ENCODE measurements at regions not wholly inside any gene's neighbourhood (a gene's known extent, or its start where the extent isn't known, plus 50 kb on each side); places are given as distances from the start of the nearest gene placed in this dataset.

DNA sequence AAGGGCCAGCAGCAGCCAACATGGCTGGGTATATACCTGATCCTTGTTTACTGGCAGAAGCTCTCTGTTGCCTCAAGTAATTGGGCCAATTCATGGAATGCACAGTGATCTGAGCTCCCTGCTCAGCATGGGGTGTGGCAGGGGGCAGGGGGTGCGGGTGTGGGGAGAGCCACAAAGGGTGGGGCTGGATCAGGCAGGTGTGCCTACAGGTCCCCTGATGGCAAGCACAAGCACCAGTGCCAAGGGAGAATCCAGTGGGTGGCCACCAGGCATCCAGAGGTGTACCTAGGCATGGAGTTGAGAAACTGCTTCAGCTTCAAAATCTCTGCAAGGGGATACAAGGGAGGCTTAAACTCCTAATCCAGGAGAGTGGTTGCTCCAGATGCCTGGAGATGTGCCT lies 235.8 kb upstream of the TLE4 start:
- TF ChIP-seq, protein P1, sequence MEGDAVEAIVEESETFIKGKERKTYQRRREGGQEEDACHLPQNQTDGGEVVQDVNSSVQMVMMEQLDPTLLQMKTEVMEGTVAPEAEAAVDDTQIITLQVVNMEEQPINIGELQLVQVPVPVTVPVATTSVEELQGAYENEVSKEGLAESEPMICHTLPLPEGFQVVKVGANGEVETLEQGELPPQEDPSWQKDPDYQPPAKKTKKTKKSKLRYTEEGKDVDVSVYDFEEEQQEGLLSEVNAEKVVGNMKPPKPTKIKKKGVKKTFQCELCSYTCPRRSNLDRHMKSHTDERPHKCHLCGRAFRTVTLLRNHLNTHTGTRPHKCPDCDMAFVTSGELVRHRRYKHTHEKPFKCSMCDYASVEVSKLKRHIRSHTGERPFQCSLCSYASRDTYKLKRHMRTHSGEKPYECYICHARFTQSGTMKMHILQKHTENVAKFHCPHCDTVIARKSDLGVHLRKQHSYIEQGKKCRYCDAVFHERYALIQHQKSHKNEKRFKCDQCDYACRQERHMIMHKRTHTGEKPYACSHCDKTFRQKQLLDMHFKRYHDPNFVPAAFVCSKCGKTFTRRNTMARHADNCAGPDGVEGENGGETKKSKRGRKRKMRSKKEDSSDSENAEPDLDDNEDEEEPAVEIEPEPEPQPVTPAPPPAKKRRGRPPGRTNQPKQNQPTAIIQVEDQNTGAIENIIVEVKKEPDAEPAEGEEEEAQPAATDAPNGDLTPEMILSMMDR (conservative IDR thresholded peaks at IDR 0.05 in 1 of 2, IDR thresholded peaks at IDR 0.05 in 1 of 2; ENCODE audit: extremely low read depth in 1 of 2, insufficient read depth in 1 of 2, low read depth in 1 of 2, low read length in 2 of 2): no peak
- no peak for TF ChIP-seq EZH2 (IDR thresholded peaks at IDR 0.05; ENCODE audit: borderline replicate concordance, low read length)
